IPS-20b (cell line): ENCODE measurements at regions not wholly inside any gene's neighbourhood (a gene's known extent, or its start where the extent isn't known, plus 50 kb on each side); places are given as distances from the start of the nearest gene placed in this dataset.

Experiments
- H3K27ac ChIP-seq: one replicate; pipeline ENCODE4 v1.5.1; 2013; ENCODE audit warnings: low read length
- H3K27me3 ChIP-seq: 2 replicates; pipeline ENCODE4 v1.6.1; 2013; ENCODE audit warnings: mild to moderate bottlenecking, low read length, inconsistent platforms; ENCODE audit not compliant: insufficient read depth
- H3K36me3 ChIP-seq: 2 replicates; pipeline ENCODE4 v1.6.1; 2013; ENCODE audit warnings: low read depth, mild to moderate bottlenecking, inconsistent platforms, low read length, moderate library complexity; ENCODE audit not compliant: insufficient read depth
- H3K4me1 ChIP-seq: 2 replicates; pipeline ENCODE4 v1.6.1; 2013; ENCODE audit warnings: mild to moderate bottlenecking, control low read depth, inconsistent platforms, low read length, moderate library complexity; ENCODE audit not compliant: insufficient read depth
- H3K4me3 ChIP-seq: 2 replicates; pipeline ENCODE4 v1.5.1; 2013; ENCODE audit warnings: mild to moderate bottlenecking, low read length, inconsistent platforms
- H3K9ac ChIP-seq: 2 replicates; pipeline ENCODE4 v1.6.1; 2013; ENCODE audit warnings: low read depth, mild to moderate bottlenecking, inconsistent platforms, low read length, moderate library complexity
- H3K9me3 ChIP-seq: 2 replicates; pipeline ENCODE4 v1.6.1; 2013; ENCODE audit warnings: mild to moderate bottlenecking, low read depth, low read length, inconsistent platforms; ENCODE audit not compliant: insufficient read depth

DNA sequence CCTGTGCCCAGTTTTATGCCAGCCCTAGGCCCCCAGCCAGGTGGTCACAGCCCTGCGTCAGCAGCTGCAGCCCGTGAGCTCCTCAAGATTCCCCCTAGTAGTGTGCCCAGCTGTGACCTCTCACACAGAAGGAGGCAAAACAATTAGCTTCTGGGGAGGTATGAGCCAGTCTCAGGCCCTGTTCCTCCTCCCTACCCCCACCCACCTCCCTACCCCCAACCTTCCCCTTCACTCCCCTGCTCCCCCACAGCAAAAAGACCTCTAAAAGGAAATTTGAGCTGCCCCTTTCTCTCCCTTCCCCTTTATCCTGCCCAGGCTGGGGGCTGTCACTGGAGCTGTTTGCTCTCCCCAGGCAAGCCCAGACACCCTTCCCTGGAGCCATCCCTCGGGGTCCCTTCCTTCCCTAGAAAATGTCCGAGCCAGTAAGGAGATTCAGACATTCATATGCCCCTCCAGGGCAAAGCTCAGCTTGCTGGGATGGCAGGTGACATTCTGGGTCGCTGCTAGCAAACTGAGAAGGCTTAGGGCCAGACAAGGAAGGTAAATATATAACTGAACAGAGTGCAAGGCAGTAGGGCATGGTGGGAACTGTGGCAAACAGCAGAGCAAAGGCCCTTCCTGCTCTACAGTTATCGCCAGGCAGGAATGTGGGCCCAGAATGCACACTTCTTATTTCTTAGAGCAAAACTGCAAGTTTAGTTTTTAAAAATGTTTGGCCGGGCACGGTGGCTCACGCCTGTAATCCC, 300.2 kb downstream of the MN1 start:
- Histone ChIP-seq H3K36me3 (no peaks in the 10 kb centered on the region), H3K4me1 (no peaks in the 10 kb centered on the region), H3K27me3 (peaks cover 31% of the 10 kb centered on the region), H3K9me3 (no peaks in the 10 kb centered on the region), H3K27ac (no peak overlapping the region), H3K9ac (no peak overlapping the region), H3K4me3 (no peak overlapping the region)

DNA sequence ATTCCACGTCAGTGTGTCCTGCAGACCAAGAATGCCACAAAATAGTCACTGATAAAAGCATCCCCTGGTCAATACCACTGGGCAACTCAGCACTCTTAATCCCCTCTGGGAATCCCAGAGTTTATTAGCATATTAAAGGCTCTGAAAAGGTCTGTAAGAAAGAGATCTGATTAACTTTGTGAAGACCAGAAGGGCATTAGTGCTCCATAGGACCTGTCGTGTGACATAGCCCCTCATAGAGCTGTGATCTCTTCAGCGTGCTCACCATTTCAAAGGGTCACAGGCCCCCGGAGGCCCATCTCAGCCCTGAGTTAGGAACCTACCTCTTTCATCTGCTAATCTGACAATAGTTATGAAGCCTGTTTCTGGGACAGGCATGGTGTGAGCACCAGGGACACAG, 299.2 kb downstream of the MN1 start:
- no peak overlapping the region for H3K27ac ChIP-seq
- peaks cover 36% of the 10 kb centered on the region for H3K27me3 ChIP-seq
- H3K4me3 ChIP-seq = no peak overlapping the region
- H3K9me3 ChIP-seq = no peaks in the 10 kb centered on the region
- no peak overlapping the region for H3K9ac ChIP-seq
- H3K36me3 ChIP-seq = no peaks in the 10 kb centered on the region
- no peaks in the 10 kb centered on the region for H3K4me1 ChIP-seq

DNA sequence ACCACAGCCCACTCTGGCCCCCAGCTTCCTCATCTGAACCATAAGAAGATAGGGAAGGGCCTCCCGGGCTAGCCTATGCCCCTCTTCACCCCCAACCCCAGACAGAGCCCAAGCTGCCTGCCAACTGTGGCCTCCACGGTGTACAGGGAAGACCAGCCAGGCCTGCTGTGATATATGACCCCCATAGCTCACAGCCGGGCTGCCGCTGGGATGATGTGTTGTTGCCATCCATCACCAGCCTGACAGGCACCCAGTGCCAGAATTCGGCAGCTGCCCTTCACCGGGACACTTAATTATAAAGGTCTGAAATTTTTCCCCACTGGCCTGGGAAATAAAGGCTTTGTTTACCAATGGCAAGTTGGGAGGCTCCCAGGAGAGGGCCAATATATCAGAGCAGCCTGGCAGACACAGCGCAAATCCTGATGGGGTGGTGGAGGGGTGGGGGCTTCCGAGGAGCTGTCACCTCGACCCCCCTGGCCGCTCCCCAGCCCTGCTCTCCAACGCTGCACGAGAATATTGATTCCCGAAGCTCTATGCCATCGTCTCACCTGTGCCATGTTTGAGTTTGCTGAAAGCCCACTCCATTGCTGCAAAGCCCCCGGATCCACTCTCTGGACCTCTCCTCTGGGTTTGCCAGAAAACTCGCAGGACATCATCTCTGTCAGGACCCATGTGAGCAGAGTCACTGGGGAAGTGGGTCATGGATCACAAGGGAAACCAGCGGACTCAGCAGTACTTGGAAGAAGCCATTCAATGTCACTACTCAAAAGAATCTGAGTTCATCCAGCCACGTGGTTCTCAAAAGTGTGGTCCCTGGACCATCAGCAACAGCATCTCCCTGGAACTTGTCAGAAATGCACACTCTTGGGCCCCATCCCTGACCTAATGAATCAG, 296.9 kb downstream of the MN1 start:
- H3K4me1 ChIP-seq = no peaks in the 10 kb centered on the region
- no peak overlapping the region for H3K27ac ChIP-seq
- no peaks in the 10 kb centered on the region for H3K36me3 ChIP-seq
- no peak overlapping the region for H3K9ac ChIP-seq
- H3K4me3 ChIP-seq = no peak overlapping the region
- no peaks in the 10 kb centered on the region for H3K9me3 ChIP-seq
- peaks cover 41% of the 10 kb centered on the region for H3K27me3 ChIP-seq

DNA sequence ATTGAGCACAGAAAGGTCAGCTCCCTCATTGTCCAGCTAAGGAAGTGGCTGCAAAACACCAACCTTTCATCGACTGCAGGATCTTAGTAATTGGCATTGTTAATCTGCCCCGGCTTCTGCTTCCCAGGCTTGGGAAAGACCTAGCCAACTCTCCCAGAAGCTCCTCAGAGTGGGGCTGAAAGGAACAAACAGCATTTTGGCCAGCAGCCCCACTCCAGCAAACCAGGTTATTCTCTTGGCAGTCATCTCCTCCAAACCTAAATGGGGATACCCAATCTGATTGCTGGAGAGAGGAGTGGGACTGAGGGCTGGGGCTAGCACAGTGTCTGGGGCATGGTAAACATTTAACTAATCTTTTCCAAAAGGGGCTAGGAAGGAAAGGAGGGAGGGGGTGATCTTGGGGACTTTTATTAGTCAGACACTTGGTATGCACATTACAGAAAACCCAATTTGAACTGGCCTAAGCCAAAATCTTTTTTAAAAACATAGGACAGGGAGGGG, 294.4 kb downstream of the MN1 start:
- H3K4me3 ChIP-seq = no peak overlapping the region
- H3K9me3 ChIP-seq = no peaks in the 10 kb centered on the region
- no peak overlapping the region for H3K9ac ChIP-seq
- no peak overlapping the region for H3K27ac ChIP-seq
- H3K27me3 ChIP-seq = peaks cover 45% of the 10 kb centered on the region
- no peaks in the 10 kb centered on the region for H3K4me1 ChIP-seq
- no peaks in the 10 kb centered on the region for H3K36me3 ChIP-seq

DNA sequence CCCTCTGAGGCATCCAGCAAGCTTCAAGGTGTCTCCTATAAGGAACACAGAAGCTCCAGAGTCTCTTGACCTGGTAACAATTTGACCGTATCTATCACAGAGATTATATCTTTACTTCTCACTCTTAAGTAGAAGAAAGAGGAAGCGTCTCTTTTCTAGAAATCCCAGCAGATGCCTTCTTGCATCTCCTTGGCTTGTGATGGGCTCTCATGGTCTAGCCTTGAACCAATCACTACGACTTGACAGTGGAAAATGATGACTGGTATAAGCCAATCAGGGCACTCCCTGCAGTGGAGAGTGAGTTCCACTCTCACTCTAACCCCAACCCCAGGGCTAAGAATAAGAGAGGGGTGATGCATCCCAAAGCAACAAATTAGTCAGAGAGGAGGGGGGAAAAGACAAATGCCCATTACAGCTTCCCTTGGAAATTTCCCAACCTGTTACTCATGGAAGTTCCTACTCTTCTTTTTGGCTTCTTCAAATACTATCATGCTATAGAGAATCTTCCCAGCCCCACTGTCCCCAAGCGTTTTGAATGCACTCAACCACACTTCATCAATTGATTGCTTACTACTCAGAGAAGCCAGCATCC, 293.5 kb downstream of the MN1 start:
- no peaks in the 10 kb centered on the region for H3K4me1 ChIP-seq
- H3K4me3 ChIP-seq = no peak overlapping the region
- no peak overlapping the region for H3K27ac ChIP-seq

DNA sequence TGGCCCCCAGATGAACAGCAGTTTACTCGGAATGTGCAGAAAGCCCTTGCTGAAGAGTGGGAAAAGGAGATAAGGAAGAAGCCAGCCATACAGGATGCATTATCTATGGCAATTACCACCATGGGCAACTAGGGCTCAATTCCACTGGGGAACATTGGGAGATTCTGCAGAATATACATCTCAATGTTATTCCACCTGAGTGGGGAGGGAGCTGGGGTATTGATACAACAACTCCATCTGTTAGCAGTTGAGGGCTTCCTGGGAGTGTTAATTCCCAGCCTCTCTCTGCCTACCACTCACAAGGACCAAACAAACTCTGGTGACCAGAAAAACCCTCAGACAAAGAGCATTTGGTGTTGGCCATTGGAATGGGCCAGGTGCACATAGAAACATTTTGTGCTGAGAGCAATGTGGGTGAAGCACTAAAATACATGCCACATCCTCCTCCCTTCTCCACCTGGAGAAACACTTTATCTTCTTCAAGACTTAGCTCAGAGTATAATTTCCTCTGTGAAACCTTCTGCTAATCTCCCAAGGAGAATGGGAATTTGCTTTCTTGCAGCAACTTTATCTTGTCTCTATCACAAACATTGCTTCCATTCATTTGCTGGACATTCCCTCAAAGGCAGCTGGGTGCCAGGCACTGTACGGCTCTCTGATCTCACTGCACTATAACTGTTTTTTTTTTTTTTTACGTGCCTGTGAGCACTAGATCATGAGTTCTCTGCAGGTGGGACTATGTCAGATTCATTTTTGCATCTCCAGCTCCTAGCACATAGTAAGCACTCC, 292.2 kb downstream of the MN1 start:
- Histone ChIP-seq H3K27me3 (peaks cover 29% of the 10 kb centered on the region; the same call in 1 of the 2 replicates), H3K27ac (no peak overlapping the region), H3K9me3 (no peaks in the 10 kb centered on the region), H3K4me1 (no peaks in the 10 kb centered on the region), H3K9ac (no peak overlapping the region), H3K36me3 (no peaks in the 10 kb centered on the region), H3K4me3 (no peak overlapping the region)

More for the DNA sequence above, 293.5 kb downstream of the MN1 start:
- Histone ChIP-seq H3K9me3 (no peaks in the 10 kb centered on the region), H3K36me3 (no peaks in the 10 kb centered on the region), H3K27me3 (peaks cover 39% of the 10 kb centered on the region), H3K9ac (no peak overlapping the region)

DNA sequence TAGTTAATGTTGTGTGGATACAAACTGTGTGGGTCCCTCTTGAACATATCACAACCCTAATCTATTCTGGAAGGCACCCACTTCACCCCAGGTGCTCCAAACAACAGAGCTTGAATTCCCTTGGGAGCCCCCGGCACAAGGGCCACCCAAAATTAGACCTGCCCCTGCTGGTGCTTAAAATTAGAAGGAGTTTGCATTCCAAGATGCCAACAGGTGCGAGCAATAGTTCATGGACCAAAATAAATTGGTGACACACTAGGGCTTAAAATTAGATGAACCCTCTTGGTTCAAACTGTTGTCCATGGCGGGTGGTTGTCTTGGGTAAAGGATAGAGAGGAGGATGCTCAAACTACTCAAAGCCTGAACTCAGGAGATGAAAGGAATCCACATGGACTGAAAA, 291.5 kb downstream of the MN1 start:
- Histone ChIP-seq H3K36me3 (no peaks in the 10 kb centered on the region), H3K4me3 (no peak overlapping the region), H3K9ac (no peak overlapping the region), H3K9me3 (no peaks in the 10 kb centered on the region), H3K27me3 (peaks cover 22% of the 10 kb centered on the region; the same call in 1 of the 2 replicates), H3K4me1 (no peaks in the 10 kb centered on the region), H3K27ac (no peak overlapping the region)

DNA sequence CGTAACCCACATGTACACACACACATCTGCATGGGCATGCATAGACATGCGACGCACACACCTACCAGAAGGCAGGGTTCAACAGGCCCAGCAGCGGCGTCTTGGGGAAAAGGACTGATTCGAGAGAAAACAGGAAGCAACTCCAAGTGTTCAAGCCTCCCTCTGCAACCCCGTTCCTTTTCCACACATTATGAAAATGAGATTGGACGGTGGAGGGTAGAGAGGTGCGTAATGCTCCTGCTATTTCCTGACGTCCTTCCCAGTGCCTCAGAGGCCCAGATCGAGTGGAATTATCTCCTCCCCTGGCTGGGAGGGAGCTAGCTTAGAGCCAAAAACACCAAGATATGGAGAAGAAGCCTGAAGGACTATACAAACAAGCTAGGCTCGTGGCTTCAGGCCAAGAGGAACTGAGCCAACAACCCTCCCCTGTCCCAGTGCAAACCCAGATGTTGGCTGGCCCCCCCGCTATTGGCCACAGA, 289.2 kb downstream of the MN1 start:
- H3K4me3 ChIP-seq = no peak overlapping the region
- H3K27me3 ChIP-seq = peaks cover 9% of the 10 kb centered on the region; the same call in 1 of the 2 replicates
- no peaks in the 10 kb centered on the region for H3K4me1 ChIP-seq
- no peak overlapping the region for H3K9ac ChIP-seq
- no peaks in the 10 kb centered on the region for H3K9me3 ChIP-seq
- H3K27ac ChIP-seq = no peak overlapping the region
- H3K36me3 ChIP-seq = no peaks in the 10 kb centered on the region

DNA sequence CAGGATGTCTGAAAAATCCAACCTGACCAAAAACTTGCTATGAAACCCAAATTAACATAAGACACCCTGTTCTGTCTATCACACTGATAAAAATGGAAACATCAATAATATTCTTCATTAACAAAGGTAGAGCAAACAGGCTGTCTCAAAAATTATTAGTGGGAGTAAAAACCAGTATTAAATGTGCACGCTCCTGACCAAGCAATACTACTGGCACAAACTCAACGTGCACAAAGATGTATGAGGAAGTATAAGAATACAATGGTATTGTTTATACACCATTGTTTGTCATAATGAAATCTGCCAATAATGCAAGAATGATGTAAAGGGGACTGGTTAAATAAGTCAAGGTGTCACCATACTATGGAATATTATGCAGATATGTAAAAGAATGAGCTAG, 288.5 kb downstream of the MN1 start:
- Histone ChIP-seq H3K4me1 (no peaks in the 10 kb centered on the region), H3K27me3 (peaks cover 9% of the 10 kb centered on the region; the same call in 1 of the 2 replicates), H3K4me3 (no peak overlapping the region), H3K9me3 (no peaks in the 10 kb centered on the region), H3K36me3 (no peaks in the 10 kb centered on the region), H3K27ac (no peak overlapping the region), H3K9ac (no peak overlapping the region)

DNA sequence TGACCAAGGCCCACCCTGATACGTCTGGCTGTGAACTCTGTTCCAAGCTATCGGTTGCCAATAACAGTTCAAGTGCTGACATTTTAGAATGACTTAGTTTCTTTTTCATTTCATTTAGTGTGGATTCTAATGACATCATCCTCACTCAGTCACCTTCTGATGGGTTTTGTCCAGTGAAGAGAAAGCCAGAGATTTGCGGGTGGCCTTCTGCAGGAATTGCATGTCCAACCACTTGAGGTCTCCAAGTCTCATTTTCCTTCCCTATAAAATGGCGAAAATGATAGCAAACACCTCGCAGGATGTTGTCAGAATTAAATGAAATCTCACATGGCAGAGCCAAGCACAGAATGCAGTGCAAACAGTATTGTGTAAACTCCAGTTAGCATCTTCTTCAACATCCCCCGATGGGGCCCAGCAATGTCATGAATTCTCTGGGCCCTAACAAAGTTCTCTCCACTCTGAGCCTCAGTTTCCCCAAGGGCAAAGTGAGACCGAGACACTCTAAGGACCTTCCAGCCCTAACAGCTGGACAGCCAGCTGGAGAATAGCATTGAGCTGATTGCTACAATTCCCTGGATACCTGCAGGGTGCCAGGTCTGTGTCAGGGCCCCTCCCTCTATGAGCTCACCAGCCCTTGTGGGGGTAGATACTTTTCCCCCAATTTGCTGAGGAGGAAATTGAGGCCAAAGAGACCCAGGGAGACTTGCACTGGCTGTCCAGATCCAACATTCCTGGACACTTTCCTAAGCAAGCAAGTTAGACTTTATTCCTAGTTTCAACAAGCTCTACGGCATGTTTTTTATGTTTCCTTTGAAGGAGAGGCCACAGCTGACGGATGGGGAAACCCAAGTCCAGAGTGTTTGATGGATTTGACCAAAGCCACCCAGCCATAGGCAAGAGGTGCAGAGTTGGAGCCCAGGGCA, 286.7 kb downstream of the MN1 start:
- no peak overlapping the region for H3K27ac ChIP-seq
- H3K36me3 ChIP-seq = no peaks in the 10 kb centered on the region
- no peak overlapping the region for H3K4me3 ChIP-seq
- H3K27me3 ChIP-seq = peaks cover 4% of the 10 kb centered on the region; the same call in 1 of the 2 replicates
- H3K4me1 ChIP-seq = peaks cover 5% of the 10 kb centered on the region; the same call in 1 of the 2 replicates
- no peaks in the 10 kb centered on the region for H3K9me3 ChIP-seq
- H3K9ac ChIP-seq = no peak overlapping the region
